ENCODE measurements at regions not wholly inside any gene's neighbourhood (a gene's known extent, or its start where the extent isn't known, plus 50 kb on each side); places are given as distances from the start of the nearest gene placed in this dataset.

DNA sequence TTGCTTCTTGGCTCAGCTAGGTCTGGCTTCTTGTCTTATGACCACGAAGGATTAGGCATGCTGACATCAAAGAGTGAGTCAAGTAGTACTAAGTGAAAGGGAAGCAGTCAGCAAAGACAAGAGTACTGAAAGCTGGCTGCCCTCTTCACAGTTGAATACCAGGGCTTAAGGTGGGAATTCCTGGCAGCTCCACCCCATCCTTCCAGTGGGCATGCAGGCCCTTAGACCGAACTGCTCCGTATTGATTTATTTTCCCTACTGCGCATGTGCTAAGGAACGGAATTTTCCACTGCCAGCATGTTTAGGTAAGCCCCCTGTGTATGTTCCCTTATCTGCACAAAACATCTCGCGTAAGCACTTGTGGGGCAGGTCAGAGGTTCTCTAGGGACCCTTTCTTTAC lies 2320.1 kb downstream of the ARAP2 start:
- peak overlapping the region; percentile 43; the same call in 1 of the 2 replicates for H3K9ac ChIP-seq (ENCODE audit: low read length)
- H2AFZ ChIP-seq (ENCODE audit: low read depth, low read length, poor library complexity, severe bottlenecking): peak overlapping the region; percentile 95
- H3K9me3 ChIP-seq (ENCODE audit: control insufficient read depth in 1 of 2, insufficient read depth in 1 of 2, low read depth in 1 of 2, low read length in 2 of 2): no peaks in the 10 kb centered on the region
- intact Hi-C loops (cut with micrococcal nuclease): no loop called here
- POLR2A ChIA-PET: no interaction called here
- RAD21 ChIA-PET (ENCODE audit: low non-redundant PET in 1 of 2, low total read pairs in 2 of 2, uncharacterized antibody in 2 of 2, unreplicated experiment in 2 of 2): interaction anchor here in 1 of 2 experiments (0.7 kb wide), 1 partner anchor 814 kb away, joined by 3 read pairs; no protein-coding TSS in a partner anchor
- H4K20me1 ChIP-seq (ENCODE audit: insufficient read depth): no peaks in the 10 kb centered on the region
- peak overlapping the region; percentile 58 for H3K27ac ChIP-seq (ENCODE audit: low read depth, low read length)
- DNase-seq (ENCODE audit: low read depth, low spot score) (peak; percentile 82), ATAC-seq (peak; percentile 99)
- no TSS peak for BruUV-seq (replicated peaks)
- CTCF ChIA-PET: no interaction called here
- H3K4me2 ChIP-seq (ENCODE audit: low read length): peak overlapping the region; percentile 70
- no peaks in the 10 kb centered on the region for H3K27me3 ChIP-seq (ENCODE audit: insufficient read depth, low read length)
- H3K9me2 ChIP-seq (ENCODE audit: insufficient read depth): no peaks in the 10 kb centered on the region
- peak overlapping the region; percentile 14 to 34 for H3K4me3 ChIP-seq (replicated peaks in 1 of 2; ENCODE audit: low read depth in 1 of 2, low read length in 2 of 2)
- H3K36me3 ChIP-seq (ENCODE audit: control insufficient read depth in 1 of 2, insufficient read depth in 2 of 2, low read length in 2 of 2): no peaks in the 10 kb centered on the region
- peaks cover 15 to 25% of the 10 kb centered on the region in 2 experiments; a peak in 3 of 4 replicates for H3K4me1 ChIP-seq (ENCODE audit: control insufficient read depth in 1 of 2, insufficient read depth in 2 of 2, low read length in 2 of 2)
- H3K79me2 ChIP-seq (ENCODE audit: insufficient read depth, low read length): no peaks in the 10 kb centered on the region
- TF ChIP-seq, protein P1, sequence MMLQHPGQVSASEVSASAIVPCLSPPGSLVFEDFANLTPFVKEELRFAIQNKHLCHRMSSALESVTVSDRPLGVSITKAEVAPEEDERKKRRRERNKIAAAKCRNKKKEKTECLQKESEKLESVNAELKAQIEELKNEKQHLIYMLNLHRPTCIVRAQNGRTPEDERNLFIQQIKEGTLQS (IDR thresholded peaks at IDR 0.05): no peak
- no peak for TF ChIP-seq ZFX (IDR thresholded peaks at IDR 0.05)
- TF ChIP-seq ELF1 (IDR thresholded peaks at IDR 0.05; ENCODE audit: borderline replicate concordance, low read depth): no peak
- TF ChIP-seq CEBPB (IDR thresholded peaks at IDR 0.05; ENCODE audit: low read depth): no peak
- TF ChIP-seq, protein P2, sequence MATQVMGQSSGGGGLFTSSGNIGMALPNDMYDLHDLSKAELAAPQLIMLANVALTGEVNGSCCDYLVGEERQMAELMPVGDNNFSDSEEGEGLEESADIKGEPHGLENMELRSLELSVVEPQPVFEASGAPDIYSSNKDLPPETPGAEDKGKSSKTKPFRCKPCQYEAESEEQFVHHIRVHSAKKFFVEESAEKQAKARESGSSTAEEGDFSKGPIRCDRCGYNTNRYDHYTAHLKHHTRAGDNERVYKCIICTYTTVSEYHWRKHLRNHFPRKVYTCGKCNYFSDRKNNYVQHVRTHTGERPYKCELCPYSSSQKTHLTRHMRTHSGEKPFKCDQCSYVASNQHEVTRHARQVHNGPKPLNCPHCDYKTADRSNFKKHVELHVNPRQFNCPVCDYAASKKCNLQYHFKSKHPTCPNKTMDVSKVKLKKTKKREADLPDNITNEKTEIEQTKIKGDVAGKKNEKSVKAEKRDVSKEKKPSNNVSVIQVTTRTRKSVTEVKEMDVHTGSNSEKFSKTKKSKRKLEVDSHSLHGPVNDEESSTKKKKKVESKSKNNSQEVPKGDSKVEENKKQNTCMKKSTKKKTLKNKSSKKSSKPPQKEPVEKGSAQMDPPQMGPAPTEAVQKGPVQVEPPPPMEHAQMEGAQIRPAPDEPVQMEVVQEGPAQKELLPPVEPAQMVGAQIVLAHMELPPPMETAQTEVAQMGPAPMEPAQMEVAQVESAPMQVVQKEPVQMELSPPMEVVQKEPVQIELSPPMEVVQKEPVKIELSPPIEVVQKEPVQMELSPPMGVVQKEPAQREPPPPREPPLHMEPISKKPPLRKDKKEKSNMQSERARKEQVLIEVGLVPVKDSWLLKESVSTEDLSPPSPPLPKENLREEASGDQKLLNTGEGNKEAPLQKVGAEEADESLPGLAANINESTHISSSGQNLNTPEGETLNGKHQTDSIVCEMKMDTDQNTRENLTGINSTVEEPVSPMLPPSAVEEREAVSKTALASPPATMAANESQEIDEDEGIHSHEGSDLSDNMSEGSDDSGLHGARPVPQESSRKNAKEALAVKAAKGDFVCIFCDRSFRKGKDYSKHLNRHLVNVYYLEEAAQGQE (IDR thresholded peaks at IDR 0.05; ENCODE audit: low read depth): no peak
- TF ChIP-seq, protein P3, sequence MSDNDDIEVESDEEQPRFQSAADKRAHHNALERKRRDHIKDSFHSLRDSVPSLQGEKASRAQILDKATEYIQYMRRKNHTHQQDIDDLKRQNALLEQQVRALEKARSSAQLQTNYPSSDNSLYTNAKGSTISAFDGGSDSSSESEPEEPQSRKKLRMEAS (IDR thresholded peaks at IDR 0.05): peak; percentile 59; the same call in 1 of the 2 replicates
- TF ChIP-seq YY1 (IDR thresholded peaks at IDR 0.05; ENCODE audit: extremely low read depth, insufficient replicate concordance, low read depth, low read length): no peak
- TF ChIP-seq POLR2AphosphoS5 (IDR thresholded peaks at IDR 0.05; ENCODE audit: low read depth, low read length): 0 out of 2 replicates have a peak, but pooled peaks have one; percentile 27
- TF ChIP-seq, protein P4, sequence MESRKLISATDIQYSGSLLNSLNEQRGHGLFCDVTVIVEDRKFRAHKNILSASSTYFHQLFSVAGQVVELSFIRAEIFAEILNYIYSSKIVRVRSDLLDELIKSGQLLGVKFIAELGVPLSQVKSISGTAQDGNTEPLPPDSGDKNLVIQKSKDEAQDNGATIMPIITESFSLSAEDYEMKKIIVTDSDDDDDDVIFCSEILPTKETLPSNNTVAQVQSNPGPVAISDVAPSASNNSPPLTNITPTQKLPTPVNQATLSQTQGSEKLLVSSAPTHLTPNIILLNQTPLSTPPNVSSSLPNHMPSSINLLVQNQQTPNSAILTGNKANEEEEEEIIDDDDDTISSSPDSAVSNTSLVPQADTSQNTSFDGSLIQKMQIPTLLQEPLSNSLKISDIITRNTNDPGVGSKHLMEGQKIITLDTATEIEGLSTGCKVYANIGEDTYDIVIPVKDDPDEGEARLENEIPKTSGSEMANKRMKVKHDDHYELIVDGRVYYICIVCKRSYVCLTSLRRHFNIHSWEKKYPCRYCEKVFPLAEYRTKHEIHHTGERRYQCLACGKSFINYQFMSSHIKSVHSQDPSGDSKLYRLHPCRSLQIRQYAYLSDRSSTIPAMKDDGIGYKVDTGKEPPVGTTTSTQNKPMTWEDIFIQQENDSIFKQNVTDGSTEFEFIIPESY (IDR thresholded peaks at IDR 0.05; ENCODE audit: extremely low read depth, insufficient replicate concordance, low read length): no peak
- TF ChIP-seq EZH2phosphoT487 (IDR thresholded peaks at IDR 0.05; ENCODE audit: borderline replicate concordance): no peak
- no peak for TF ChIP-seq EGR1 (IDR thresholded peaks at IDR 0.05; ENCODE audit: low read depth)
- no peak for TF ChIP-seq RAD21 (IDR thresholded peaks at IDR 0.05; ENCODE audit: low read depth)
- no peak for TF ChIP-seq ZNF274 (IDR thresholded peaks at IDR 0.05; ENCODE audit: low read depth, low read length)
- peak; percentile 56 for TF ChIP-seq FOSL1 (IDR thresholded peaks at IDR 0.05; ENCODE audit: low read depth)
- peak; percentile 69 for TF ChIP-seq CBX3 (IDR thresholded peaks at IDR 0.05; ENCODE audit: low read depth)
- TF ChIP-seq SIN3A (IDR thresholded peaks at IDR 0.05; ENCODE audit: low read depth): no peak
- TF ChIP-seq, protein P5, sequence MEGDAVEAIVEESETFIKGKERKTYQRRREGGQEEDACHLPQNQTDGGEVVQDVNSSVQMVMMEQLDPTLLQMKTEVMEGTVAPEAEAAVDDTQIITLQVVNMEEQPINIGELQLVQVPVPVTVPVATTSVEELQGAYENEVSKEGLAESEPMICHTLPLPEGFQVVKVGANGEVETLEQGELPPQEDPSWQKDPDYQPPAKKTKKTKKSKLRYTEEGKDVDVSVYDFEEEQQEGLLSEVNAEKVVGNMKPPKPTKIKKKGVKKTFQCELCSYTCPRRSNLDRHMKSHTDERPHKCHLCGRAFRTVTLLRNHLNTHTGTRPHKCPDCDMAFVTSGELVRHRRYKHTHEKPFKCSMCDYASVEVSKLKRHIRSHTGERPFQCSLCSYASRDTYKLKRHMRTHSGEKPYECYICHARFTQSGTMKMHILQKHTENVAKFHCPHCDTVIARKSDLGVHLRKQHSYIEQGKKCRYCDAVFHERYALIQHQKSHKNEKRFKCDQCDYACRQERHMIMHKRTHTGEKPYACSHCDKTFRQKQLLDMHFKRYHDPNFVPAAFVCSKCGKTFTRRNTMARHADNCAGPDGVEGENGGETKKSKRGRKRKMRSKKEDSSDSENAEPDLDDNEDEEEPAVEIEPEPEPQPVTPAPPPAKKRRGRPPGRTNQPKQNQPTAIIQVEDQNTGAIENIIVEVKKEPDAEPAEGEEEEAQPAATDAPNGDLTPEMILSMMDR (IDR thresholded peaks at IDR 0.05 in 2 of 3, conservative IDR thresholded peaks at IDR 0.05 in 1 of 3; ENCODE audit: borderline replicate concordance in 1 of 3, insufficient read depth in 1 of 3, low read depth in 2 of 3, low read length in 2 of 3): no peak
- TF ChIP-seq SRF (IDR thresholded peaks at IDR 0.05; ENCODE audit: low read depth): no peak
- peak; percentile 68 for TF ChIP-seq SP1 (IDR thresholded peaks at IDR 0.05; ENCODE audit: low read depth)
- no peak for TF ChIP-seq POLR2A (IDR thresholded peaks at IDR 0.05; ENCODE audit: borderline replicate concordance, extremely low read depth, insufficient read depth, insufficient read length)
- TF ChIP-seq JUND (IDR thresholded peaks at IDR 0.05): peak; percentile 40; the same call in 1 of the 2 replicates
- TF ChIP-seq EZH2 (IDR thresholded peaks at IDR 0.05): no peak

Data from HCT116 (cell line).